IMR-90 (cell line): ENCODE measurements at regions not wholly inside any gene's neighbourhood (a gene's known extent, or its start where the extent isn't known, plus 50 kb on each side); places are given as distances from the start of the nearest gene placed in this dataset.

Source experiments
- BHLHE40 ChIP-seq: fragments of 150-350 bp; IDR thresholded peaks from 2 replicates; pipeline ENCODE4 v1.6.1; 2016; ENCODE audit warnings: mild to moderate bottlenecking, low read depth, low read length
- CEBPB ChIP-seq: IDR thresholded peaks from 2 replicates; pipeline ENCODE4 v1.6.1; 2012; ENCODE audit warnings: low read depth, low read length, improper control_type of control experiment
- CHD1 ChIP-seq: IDR thresholded peaks from 2 replicates; pipeline ENCODE4 v1.6.1; 2012; ENCODE audit warnings: low read depth, low read length, improper control_type of control experiment
- CTCF ChIP-seq: conservative IDR thresholded peaks from 2 replicates; pipeline ENCODE4 v1.5.1; 2012; ENCODE audit warnings: mild to moderate bottlenecking, low read depth, low read length, improper control_type of control experiment
- ELK1 ChIP-seq: fragments of 150-350 bp; IDR thresholded peaks from 2 replicates; pipeline ENCODE4 v1.6.1; 2016; ENCODE audit warnings: low read depth, mild to moderate bottlenecking, low read length, moderate library complexity, borderline replicate concordance
- FOS ChIP-seq: fragments of 150-350 bp; IDR thresholded peaks from 2 replicates; pipeline ENCODE4 v1.6.1; 2016; ENCODE audit warnings: low read depth, low read length
- MAZ ChIP-seq: IDR thresholded peaks from 2 replicates; pipeline ENCODE4 v1.6.1; 2012; ENCODE audit warnings: low read depth, mild to moderate bottlenecking, low read length, improper control_type of control experiment, moderate library complexity, borderline replicate concordance
- MXI1 ChIP-seq: IDR thresholded peaks from 2 replicates; pipeline ENCODE4 v1.6.1; 2012; ENCODE audit warnings: low read depth, mild to moderate bottlenecking, low read length, moderate library complexity, borderline replicate concordance
- POLR2A ChIP-seq: IDR thresholded peaks from 2 replicates; pipeline ENCODE4 v1.6.1; 2012; ENCODE audit warnings: mild to moderate bottlenecking, low read depth, low read length
- RAD21 ChIP-seq: IDR thresholded peaks from 2 replicates; pipeline ENCODE4 v1.6.1; 2012; ENCODE audit warnings: low read length, improper control_type of control experiment
- RCOR1 ChIP-seq: IDR thresholded peaks from 2 replicates; pipeline ENCODE4 v1.6.1; 2012; ENCODE audit warnings: mild to moderate bottlenecking, low read length, improper control_type of control experiment; ENCODE audit not compliant: insufficient replicate concordance
- RFX5 ChIP-seq: IDR thresholded peaks from 2 replicates; pipeline ENCODE4 v1.8.0; 2012; ENCODE audit warnings: low read depth, mild to moderate bottlenecking, low read length, moderate library complexity
- SMC3 ChIP-seq: fragments of 150-350 bp; IDR thresholded peaks from 2 replicates; pipeline ENCODE4 v1.6.1; 2016; ENCODE audit warnings: low read depth, mild to moderate bottlenecking, antibody characterized with exemption, low read length, moderate library complexity
- USF2 ChIP-seq: fragments of 150-350 bp; IDR thresholded peaks from 2 replicates; pipeline ENCODE4 v1.6.1; 2017; ENCODE audit warnings: mild to moderate bottlenecking, antibody characterized with exemption, low read length, low read depth

GRCh38 chr17:13698832-13699231 is 97.1 kb upstream of the HS3ST3A1 start:
- TF ChIP-seq CTCF (no peak), CHD1 (no peak), POLR2A (no peak), RAD21 (no peak), ELK1 (no peak), SMC3 (no peak), MXI1 (no peak), MAZ (no peak), FOS (no peak), RFX5 (no peak), CEBPB (no peak), BHLHE40 (no peak), USF2 (no peak), RCOR1 (no peak)
